Transverse colon (tissue), 4 donors: ENCODE measurements at regions not wholly inside any gene's neighbourhood (a gene's known extent, or its start where the extent isn't known, plus 50 kb on each side); places are given as distances from the start of the nearest gene placed in this dataset.

ENCODE experiments used
- EP300 ChIP-seq: sonication (generic); formaldehyde crosslinking; IDR thresholded peaks from one replicate; pipeline ENCODE4 v1.6.1; 2017; ENCODE audit warnings: antibody characterized with exemption, low read depth
- POLR2A ChIP-seq: fragments of 450-650 bp; IDR thresholded peaks from one replicate; pipeline ENCODE4 v1.6.1; 2016; ENCODE audit warnings: antibody characterized with exemption, mild to moderate bottlenecking, moderate library complexity
- POLR2AphosphoS5 ChIP-seq, 3 donors: sonication (generic); formaldehyde crosslinking; IDR thresholded peaks; one replicate each; pipeline ENCODE4 v1.6.1; 2016; ENCODE audit warnings: antibody characterized with exemption in 3 of 3
- TF ChIP-seq, protein P1 (sequence below), 5 experiments: fragments of 200-600 bp in 3 of 5; fragments of 450-650 bp in 2 of 5; sonication (generic) in 3 of 5; IDR thresholded peaks; 1 replicate in 2 of 5; 2 replicates in 3 of 5; pipeline ENCODE4 v1.5.1; 2016 to 2017; ENCODE audit warnings: antibody characterized with exemption in 5 of 5, inconsistent platforms in 3 of 5, mild to moderate bottlenecking in 2 of 5, moderate library complexity in 1 of 5

DNA sequence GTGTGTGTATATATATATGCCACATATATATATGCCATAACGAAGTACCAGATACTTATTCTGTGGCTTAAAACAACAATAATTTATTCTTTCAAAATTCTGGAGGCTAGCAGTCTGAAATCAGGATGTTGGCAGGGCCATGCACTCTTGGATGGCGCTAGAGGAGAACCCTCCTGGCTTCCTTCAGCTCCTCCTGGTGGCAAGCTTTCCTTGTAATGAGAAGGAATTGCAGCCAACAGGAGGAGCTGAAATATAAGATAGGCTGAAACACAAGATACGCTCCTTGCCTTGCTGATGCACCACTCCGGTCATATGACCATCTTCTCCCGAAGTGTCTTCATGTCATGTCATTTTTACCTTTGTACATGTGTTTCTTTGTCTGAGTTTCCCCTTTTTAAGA lies 368.1 kb upstream of the CTNND2 start:
- TF ChIP-seq, protein P1, sequence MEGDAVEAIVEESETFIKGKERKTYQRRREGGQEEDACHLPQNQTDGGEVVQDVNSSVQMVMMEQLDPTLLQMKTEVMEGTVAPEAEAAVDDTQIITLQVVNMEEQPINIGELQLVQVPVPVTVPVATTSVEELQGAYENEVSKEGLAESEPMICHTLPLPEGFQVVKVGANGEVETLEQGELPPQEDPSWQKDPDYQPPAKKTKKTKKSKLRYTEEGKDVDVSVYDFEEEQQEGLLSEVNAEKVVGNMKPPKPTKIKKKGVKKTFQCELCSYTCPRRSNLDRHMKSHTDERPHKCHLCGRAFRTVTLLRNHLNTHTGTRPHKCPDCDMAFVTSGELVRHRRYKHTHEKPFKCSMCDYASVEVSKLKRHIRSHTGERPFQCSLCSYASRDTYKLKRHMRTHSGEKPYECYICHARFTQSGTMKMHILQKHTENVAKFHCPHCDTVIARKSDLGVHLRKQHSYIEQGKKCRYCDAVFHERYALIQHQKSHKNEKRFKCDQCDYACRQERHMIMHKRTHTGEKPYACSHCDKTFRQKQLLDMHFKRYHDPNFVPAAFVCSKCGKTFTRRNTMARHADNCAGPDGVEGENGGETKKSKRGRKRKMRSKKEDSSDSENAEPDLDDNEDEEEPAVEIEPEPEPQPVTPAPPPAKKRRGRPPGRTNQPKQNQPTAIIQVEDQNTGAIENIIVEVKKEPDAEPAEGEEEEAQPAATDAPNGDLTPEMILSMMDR (IDR thresholded peaks at IDR 0.05), result no peak
- TF ChIP-seq POLR2A (no peak), EP300 (no peak), POLR2AphosphoS5 (IDR thresholded peaks at IDR 0.05) (no peak)
